A673 (cell line): ENCODE measurements at regions not wholly inside any gene's neighbourhood (a gene's known extent, or its start where the extent isn't known, plus 50 kb on each side); places are given as distances from the start of the nearest gene placed in this dataset.

Experiments used
- CTCF ChIP-seq: fragments of 300-800, 200-600 bp; sonication (generic); conservative IDR thresholded peaks from 2 replicates; pipeline ENCODE4 v1.5.1; 2017; ENCODE audit warnings: low read depth, mild to moderate bottlenecking, antibody characterized with exemption, low read length, moderate library complexity, mixed read lengths
- EZH2 ChIP-seq: fragments of 200-600 bp; sonication (generic); IDR thresholded peaks from 2 replicates; pipeline ENCODE4 v1.6.1; 2017; ENCODE audit warnings: borderline replicate concordance, low read depth, mild to moderate bottlenecking, mixed read lengths, antibody characterized with exemption, low read length; ENCODE audit not compliant: poor library complexity, severe bottlenecking

- TF ChIP-seq EZH2 (no peak), CTCF (no peak)
Measured at GRCh38 chr6:14881398-14881797, 364.5 kb upstream of the JARID2 start.
